ENCODE measurements at regions not wholly inside any gene's neighbourhood (a gene's known extent, or its start where the extent isn't known, plus 50 kb on each side); places are given as distances from the start of the nearest gene placed in this dataset.
A peak's percentile ranks its signal among the peaks of the same experiment; 100 is the strongest.

DNA sequence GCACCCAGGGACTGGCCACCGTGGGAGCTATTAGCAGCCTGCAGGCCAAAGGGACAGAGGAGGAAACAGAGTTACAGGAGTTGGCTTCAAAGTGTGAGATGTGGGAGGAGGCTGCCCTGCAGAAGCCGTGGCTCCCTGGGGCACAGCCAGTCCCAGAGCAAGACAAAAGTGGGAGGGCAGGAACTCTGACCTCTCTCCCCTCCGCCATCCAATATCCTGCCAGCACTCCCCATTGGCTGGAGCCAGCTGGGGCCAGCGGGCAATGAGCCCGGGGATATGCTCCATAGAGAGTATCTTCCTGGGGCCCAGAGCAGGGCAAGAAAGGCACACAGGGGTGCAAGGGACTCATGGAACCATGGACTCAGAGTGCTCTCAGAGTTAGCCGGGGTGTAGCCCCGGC, 143.1 kb downstream of the INHBB start:
- peak; percentile 38 for DNase-seq (ENCODE audit: low spot score)
- H3K4me3 Mint-ChIP-seq (ENCODE audit: unreplicated experiment): no peak overlapping the region
- H3K27me3 Mint-ChIP-seq (ENCODE audit: low read depth): peaks cover 35% of the 10 kb centered on the region
- no peaks in the 10 kb centered on the region for H3K9me3 Mint-ChIP-seq (ENCODE audit: low read depth)
- TF ChIP-seq, protein P1, sequence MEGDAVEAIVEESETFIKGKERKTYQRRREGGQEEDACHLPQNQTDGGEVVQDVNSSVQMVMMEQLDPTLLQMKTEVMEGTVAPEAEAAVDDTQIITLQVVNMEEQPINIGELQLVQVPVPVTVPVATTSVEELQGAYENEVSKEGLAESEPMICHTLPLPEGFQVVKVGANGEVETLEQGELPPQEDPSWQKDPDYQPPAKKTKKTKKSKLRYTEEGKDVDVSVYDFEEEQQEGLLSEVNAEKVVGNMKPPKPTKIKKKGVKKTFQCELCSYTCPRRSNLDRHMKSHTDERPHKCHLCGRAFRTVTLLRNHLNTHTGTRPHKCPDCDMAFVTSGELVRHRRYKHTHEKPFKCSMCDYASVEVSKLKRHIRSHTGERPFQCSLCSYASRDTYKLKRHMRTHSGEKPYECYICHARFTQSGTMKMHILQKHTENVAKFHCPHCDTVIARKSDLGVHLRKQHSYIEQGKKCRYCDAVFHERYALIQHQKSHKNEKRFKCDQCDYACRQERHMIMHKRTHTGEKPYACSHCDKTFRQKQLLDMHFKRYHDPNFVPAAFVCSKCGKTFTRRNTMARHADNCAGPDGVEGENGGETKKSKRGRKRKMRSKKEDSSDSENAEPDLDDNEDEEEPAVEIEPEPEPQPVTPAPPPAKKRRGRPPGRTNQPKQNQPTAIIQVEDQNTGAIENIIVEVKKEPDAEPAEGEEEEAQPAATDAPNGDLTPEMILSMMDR (IDR thresholded peaks at IDR 0.05): no peak
- H3K36me3 Mint-ChIP-seq (ENCODE audit: low read depth): no peaks in the 10 kb centered on the region
- no peak overlapping the region for H3K27ac Mint-ChIP-seq (ENCODE audit: unreplicated experiment)
- no peaks in the 10 kb centered on the region for H3K4me1 Mint-ChIP-seq (ENCODE audit: low read depth)

DNA sequence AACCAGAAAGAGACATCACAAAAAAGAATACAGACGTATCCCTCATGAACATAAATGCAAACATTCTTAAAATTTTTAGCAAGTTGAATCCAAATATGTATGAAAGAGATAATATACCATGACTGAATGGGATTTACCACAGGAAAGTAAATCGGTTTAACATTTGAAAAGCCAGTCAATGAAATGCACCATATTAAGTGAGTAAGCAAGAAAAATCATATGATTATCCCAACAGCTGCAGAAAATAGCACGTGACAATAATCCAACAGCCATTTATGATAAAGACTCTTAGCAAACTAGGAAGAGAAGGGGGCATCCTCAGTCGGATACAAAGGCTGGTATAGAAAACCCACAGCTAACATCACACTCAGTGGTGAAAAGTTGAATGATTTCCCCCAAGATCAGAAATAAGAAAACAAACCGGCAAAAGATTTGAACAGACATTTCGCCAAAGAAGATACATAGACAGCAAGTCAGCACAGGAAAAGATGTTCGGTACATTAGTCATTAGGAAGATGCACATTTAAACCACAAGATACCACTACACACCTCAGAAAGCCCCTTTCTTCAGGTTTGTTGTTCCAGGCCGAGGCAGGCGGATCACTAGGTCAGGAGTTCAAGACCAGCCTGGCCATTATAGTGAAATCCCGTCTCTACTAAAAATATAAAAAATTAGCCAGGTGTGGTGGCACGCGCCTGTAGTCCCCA, 144.3 kb downstream of the INHBB start:
- Mint-ChIP-seq H3K36me3 (ENCODE audit: low read depth) (no peaks in the 10 kb centered on the region), H3K4me3 (ENCODE audit: unreplicated experiment) (no peak overlapping the region), H3K27me3 (ENCODE audit: low read depth) (peaks cover 35% of the 10 kb centered on the region), H3K4me1 (ENCODE audit: low read depth) (no peaks in the 10 kb centered on the region), H3K27ac (ENCODE audit: unreplicated experiment) (no peak overlapping the region), H3K9me3 (ENCODE audit: low read depth) (no peaks in the 10 kb centered on the region)
- TF ChIP-seq, protein P1 (IDR thresholded peaks at IDR 0.05): no peak
- peak; percentile 26 for DNase-seq (ENCODE audit: low spot score)

DNA sequence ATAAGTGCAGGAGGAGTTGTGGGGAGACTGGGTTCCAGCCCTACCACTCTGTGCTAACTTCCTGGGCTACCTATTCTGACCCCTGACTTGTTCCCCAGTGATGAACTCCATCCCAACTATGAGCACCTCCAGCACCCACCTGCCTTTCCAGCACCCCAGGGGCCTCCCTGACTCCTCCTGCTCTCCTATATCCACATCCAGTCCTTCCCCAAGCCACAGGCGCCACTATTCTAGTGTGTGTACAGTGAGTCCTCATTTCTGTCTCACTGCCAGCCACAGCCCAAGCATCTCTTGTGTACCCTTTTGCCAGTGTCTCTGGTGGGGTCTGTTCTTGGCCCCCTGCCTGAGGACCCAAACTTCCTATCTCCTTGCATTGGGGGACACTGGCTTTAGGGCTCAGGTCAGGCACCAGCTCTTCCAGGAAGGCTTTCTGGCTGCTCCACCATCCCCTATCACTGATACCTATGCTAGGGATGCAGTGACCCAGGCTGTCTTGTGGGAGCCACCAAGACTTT, 145.2 kb downstream of the INHBB start:
- Mint-ChIP-seq H3K4me3 (ENCODE audit: unreplicated experiment) (no peak overlapping the region), H3K36me3 (ENCODE audit: low read depth) (no peaks in the 10 kb centered on the region), H3K27ac (ENCODE audit: unreplicated experiment) (no peak overlapping the region), H3K4me1 (ENCODE audit: low read depth) (no peaks in the 10 kb centered on the region), H3K9me3 (ENCODE audit: low read depth) (no peaks in the 10 kb centered on the region), H3K27me3 (ENCODE audit: low read depth) (peaks cover 32% of the 10 kb centered on the region)
- TF ChIP-seq, protein P1 (IDR thresholded peaks at IDR 0.05): no peak
- peak; percentile 68 for DNase-seq (ENCODE audit: low spot score)

DNA sequence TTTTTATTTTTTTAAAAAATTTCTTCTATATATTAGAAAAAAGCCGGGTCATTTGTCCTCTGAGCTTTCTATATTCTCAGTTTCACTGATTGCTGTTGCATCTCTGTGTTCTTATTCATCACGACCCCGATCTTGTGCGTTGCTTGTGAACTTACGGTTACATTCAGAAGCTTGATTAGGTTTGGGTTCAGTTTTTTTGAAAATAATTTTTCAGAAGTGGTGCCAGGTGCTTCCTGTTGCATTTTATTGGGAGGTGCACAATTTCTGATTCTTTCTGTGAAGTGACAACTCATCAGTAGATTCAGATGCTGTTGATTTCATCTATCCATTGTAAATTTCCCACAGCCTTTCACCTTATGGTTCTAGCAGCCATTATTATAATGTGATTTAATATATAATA, 147.3 kb downstream of the INHBB start:
- no peaks in the 10 kb centered on the region for H3K36me3 Mint-ChIP-seq (ENCODE audit: low read depth)

DNA sequence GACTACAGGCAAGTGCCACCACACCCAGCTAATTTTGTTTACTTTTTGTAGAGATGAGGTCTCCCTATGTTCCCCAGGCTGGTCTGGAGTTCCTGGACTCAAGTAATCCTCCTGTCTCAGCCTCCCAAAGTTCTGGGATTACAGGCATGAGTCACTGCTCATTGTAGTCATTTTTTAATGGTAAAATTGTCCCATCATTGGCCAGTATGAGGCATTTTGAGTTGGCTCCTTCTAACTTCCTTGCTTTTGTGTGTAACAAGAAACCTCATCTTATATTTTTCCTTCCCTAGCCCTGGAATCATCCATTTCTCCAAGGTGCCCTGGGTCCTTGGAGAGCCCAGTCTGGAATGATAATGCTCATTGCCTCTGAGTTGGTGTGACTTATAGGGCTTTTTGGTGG, 148.5 kb downstream of the INHBB start:
- TF ChIP-seq, protein P1 (IDR thresholded peaks at IDR 0.05): no peak
- Mint-ChIP-seq H3K4me3 (ENCODE audit: unreplicated experiment) (no peak overlapping the region), H3K9me3 (ENCODE audit: low read depth) (no peaks in the 10 kb centered on the region), H3K27me3 (ENCODE audit: low read depth) (peaks cover 24% of the 10 kb centered on the region), H3K4me1 (ENCODE audit: low read depth) (no peaks in the 10 kb centered on the region), H3K27ac (ENCODE audit: unreplicated experiment) (no peak overlapping the region), H3K36me3 (ENCODE audit: low read depth) (no peaks in the 10 kb centered on the region)
- DNase-seq (ENCODE audit: low spot score): no peak

More for the DNA sequence above, 147.3 kb downstream of the INHBB start:
- TF ChIP-seq, protein P1 (IDR thresholded peaks at IDR 0.05): no peak
- Mint-ChIP-seq H3K4me1 (ENCODE audit: low read depth) (no peaks in the 10 kb centered on the region), H3K27me3 (ENCODE audit: low read depth) (peaks cover 26% of the 10 kb centered on the region), H3K4me3 (ENCODE audit: unreplicated experiment) (no peak overlapping the region), H3K27ac (ENCODE audit: unreplicated experiment) (no peak overlapping the region), H3K9me3 (ENCODE audit: low read depth) (no peaks in the 10 kb centered on the region)
- DNase-seq (ENCODE audit: low spot score): no peak
